B cell (primary cell): ENCODE measurements at regions not wholly inside any gene's neighbourhood (a gene's known extent, or its start where the extent isn't known, plus 50 kb on each side); places are given as distances from the start of the nearest gene placed in this dataset.

Source experiments
- ATAC-seq: fragments of 200-7000 bp; cut with Tn5 transposase; one replicate; pipeline ENCODE4 v1.10.0; 2021; ENCODE audit warnings: low read depth, mild to moderate bottlenecking, moderate number of reproducible peaks, moderate library complexity
- CTCF ChIA-PET: fragments of 350-600 bp; sonication (Branson Sonifier 250); formaldehyde crosslinking; loops from one replicate; lab custom pipeline; 2021; ENCODE audit warnings: antibody characterized with exemption, inconsistent platforms; lab: Charles Lee
- POLR2A ChIA-PET: fragments of 350-600 bp; sonication (Branson Sonifier 250); formaldehyde crosslinking; loops from one replicate; lab custom pipeline; 2021; ENCODE audit warnings: antibody characterized with exemption; lab: Charles Lee
- DNase-seq: peaks from one replicate; pipeline ENCODE4 v3.0.0; 2013
- H2AFZ ChIP-seq: 2 replicates; pipeline ENCODE4 v1.6.1; 2012; ENCODE audit warnings: mild to moderate bottlenecking, low read depth, low read length; ENCODE audit not compliant: insufficient read depth, poor library complexity, severe bottlenecking
- H3K27ac ChIP-seq, 2 donors: 1 replicate in 1 of 2; 2 replicates in 1 of 2; pipeline ENCODE4 v1.5.1; 2012 to 2013; ENCODE audit warnings: low read length in 2 of 2, mild to moderate bottlenecking in 2 of 2, moderate library complexity in 1 of 2
- H3K27me3 ChIP-seq, 4 experiments: fragments of 200-600 bp in 1 of 4; sonication (generic) in 1 of 4; replicated peaks in 1 of 4; 1 replicate in 2 of 4; 2 replicates in 2 of 4; pipeline versions ENCODE4 v1.6.1 to v1.7.0; 2013 to 2016; ENCODE audit warnings: low read length in 3 of 4, mild to moderate bottlenecking in 2 of 4, mixed read lengths in 1 of 4, moderate library complexity in 1 of 4; ENCODE audit not compliant: insufficient read depth in 4 of 4, control insufficient read depth in 3 of 4; ENCODE audit errors: control extremely low read depth in 1 of 4
- H3K36me3 ChIP-seq, 2 experiments: replicated peaks in 1 of 2; 1 replicate in 1 of 2; 2 replicates in 1 of 2; pipeline versions ENCODE4 v1.6.1 to v1.7.1; 2013; ENCODE audit warnings: low read length in 1 of 2; ENCODE audit not compliant: insufficient read depth in 2 of 2, control insufficient read depth in 1 of 2; ENCODE audit errors: control extremely low read depth in 1 of 2, extremely low read depth in 1 of 2
- H3K4me1 ChIP-seq, 2 donors: fragments of 200-600 bp in 1 of 2; sonication (generic) in 1 of 2; 1 replicate in 1 of 2; 2 replicates in 1 of 2; pipeline versions ENCODE4 v1.5.1 to v1.6.1; 2013 to 2017; ENCODE audit warnings: low read length in 2 of 2; ENCODE audit not compliant: control insufficient read depth in 2 of 2, insufficient read depth in 2 of 2
- H3K4me2 ChIP-seq: replicated peaks from 2 replicates; pipeline ENCODE3; 2012; ENCODE audit warnings: mild to moderate bottlenecking, low read depth, low read length; ENCODE audit not compliant: poor library complexity, severe bottlenecking
- H3K4me3 ChIP-seq, 5 experiments: fragments of 200-600 bp in 1 of 5; sonication (generic) in 1 of 5; 1 replicate in 3 of 5; 2 replicates in 2 of 5; pipeline versions ENCODE4 v1.5.1 to v1.7.0; 2011 to 2016; ENCODE audit warnings: low read length in 4 of 5, mild to moderate bottlenecking in 4 of 5, low read depth in 2 of 5, control low read depth in 1 of 5, moderate library complexity in 1 of 5; ENCODE audit not compliant: insufficient read depth in 1 of 5; ENCODE audit errors: control extremely low read depth in 1 of 5, extremely low read depth in 1 of 5
- H3K79me2 ChIP-seq: fragments of 200-600 bp; sonication (generic); one replicate; pipeline ENCODE4 v1.6.0; 2016; ENCODE audit warnings: low read length; ENCODE audit not compliant: control insufficient read depth, insufficient read depth
- H3K9ac ChIP-seq: fragments of 200-600 bp; sonication (generic); 2 replicates; pipeline ENCODE4 v1.6.1; 2017; ENCODE audit warnings: mild to moderate bottlenecking, low read length, moderate library complexity
- H3K9me3 ChIP-seq, 3 donors: one replicate each; pipeline versions ENCODE4 v1.6.1 to v1.7.1; 2013; ENCODE audit warnings: low read length in 2 of 3; ENCODE audit not compliant: control insufficient read depth in 2 of 3, insufficient read depth in 1 of 3; ENCODE audit errors: control extremely low read depth in 1 of 3
- H4K20me1 ChIP-seq: 2 replicates; pipeline ENCODE4 v1.6.0; 2012; ENCODE audit warnings: mild to moderate bottlenecking, low read length; ENCODE audit not compliant: insufficient read depth, control insufficient read depth, poor library complexity, severe bottlenecking
- H3K27ac Mint-ChIP-seq: one replicate; pipeline ENCODE4 v1.8.0; 2021; ENCODE audit warnings: mixed read lengths
- H3K27me3 Mint-ChIP-seq: one replicate; pipeline ENCODE4 v1.8.0; 2021; ENCODE audit warnings: mixed read lengths
- H3K4me1 Mint-ChIP-seq: one replicate; pipeline ENCODE4 v1.8.0; 2021; ENCODE audit warnings: mixed read lengths
- H3K4me3 Mint-ChIP-seq: one replicate; pipeline ENCODE4 v1.8.0; 2021; ENCODE audit warnings: mixed read lengths
- H3K9me3 Mint-ChIP-seq: one replicate; pipeline ENCODE4 v1.8.0; 2022; ENCODE audit warnings: mixed read lengths; ENCODE audit not compliant: insufficient read depth
- EZH2 ChIP-seq: IDR thresholded peaks from 2 replicates; pipeline ENCODE4 v1.6.1; 2012; ENCODE audit warnings: borderline replicate concordance, low read depth, mild to moderate bottlenecking, moderate library complexity, low read length; ENCODE audit not compliant: insufficient read depth, poor library complexity, severe bottlenecking
- WGBS: methylation state at CpG from one replicate; pipeline ENCODE4 v1.1.5; 2013; ENCODE audit warnings: missing lambda C conversion rate; ENCODE audit not compliant: insufficient coverage; 5-methylcytosine and 5-hydroxymethylcytosine counted together
- intact Hi-C: fragments of 100-400 bp; cut with micrococcal nuclease; formaldehyde crosslinking; loops from one replicate; pipeline ENCODE4 v1.10.0; 2022
- TF ChIP-seq, protein P1 (sequence below): fragments of 200-600 bp; IDR thresholded peaks from one replicate; pipeline ENCODE4 v1.8.0; 2022; ENCODE audit warnings: antibody characterized with exemption, mild to moderate bottlenecking

DNA sequence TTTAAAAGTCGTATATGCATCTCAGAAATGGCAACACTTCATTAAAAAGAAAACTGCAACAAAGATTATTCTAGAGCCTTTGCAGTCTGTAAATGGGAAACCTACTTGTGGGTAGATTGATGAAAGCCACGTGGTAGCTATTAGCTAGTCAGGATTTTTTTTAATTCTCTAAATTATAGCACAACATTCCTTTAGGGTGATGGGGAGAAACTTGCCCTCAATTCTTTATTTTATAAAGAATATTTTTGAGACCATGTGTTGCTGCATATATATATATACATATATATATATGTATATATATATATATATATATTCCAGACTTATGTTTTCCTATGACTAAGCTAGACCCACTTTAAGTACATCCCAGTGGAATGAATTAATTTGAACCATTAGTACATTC, 118.0 kb downstream of the PPP1R3A start:
- Mint-ChIP-seq H3K27me3 (no peaks in the 10 kb centered on the region), H3K4me3 (no peak overlapping the region), H3K9me3 (no peaks in the 10 kb centered on the region), H3K4me1 (no peaks in the 10 kb centered on the region), H3K27ac (no peak overlapping the region)
- no peak overlapping the region for H3K4me2 ChIP-seq
- intact Hi-C loops: no loop called here
- no peaks in the 10 kb centered on the region for H3K4me1 ChIP-seq
- no peaks in the 10 kb centered on the region for H3K27me3 ChIP-seq
- CTCF ChIA-PET: no interaction called here
- H3K9ac ChIP-seq: no peak overlapping the region
- no peak overlapping the region for H2AFZ ChIP-seq
- DNase-seq (no peak), ATAC-seq (no peak)
- H3K27ac ChIP-seq: no peak overlapping the region
- no CpG with 5 or more reads among the region's 2 CpGs for WGBS
- no peaks in the 10 kb centered on the region for H3K79me2 ChIP-seq
- TF ChIP-seq, protein P1, sequence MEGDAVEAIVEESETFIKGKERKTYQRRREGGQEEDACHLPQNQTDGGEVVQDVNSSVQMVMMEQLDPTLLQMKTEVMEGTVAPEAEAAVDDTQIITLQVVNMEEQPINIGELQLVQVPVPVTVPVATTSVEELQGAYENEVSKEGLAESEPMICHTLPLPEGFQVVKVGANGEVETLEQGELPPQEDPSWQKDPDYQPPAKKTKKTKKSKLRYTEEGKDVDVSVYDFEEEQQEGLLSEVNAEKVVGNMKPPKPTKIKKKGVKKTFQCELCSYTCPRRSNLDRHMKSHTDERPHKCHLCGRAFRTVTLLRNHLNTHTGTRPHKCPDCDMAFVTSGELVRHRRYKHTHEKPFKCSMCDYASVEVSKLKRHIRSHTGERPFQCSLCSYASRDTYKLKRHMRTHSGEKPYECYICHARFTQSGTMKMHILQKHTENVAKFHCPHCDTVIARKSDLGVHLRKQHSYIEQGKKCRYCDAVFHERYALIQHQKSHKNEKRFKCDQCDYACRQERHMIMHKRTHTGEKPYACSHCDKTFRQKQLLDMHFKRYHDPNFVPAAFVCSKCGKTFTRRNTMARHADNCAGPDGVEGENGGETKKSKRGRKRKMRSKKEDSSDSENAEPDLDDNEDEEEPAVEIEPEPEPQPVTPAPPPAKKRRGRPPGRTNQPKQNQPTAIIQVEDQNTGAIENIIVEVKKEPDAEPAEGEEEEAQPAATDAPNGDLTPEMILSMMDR: no peak
- no peak for TF ChIP-seq EZH2
- POLR2A ChIA-PET: no interaction called here
- no peak overlapping the region for H3K4me3 ChIP-seq
- no peaks in the 10 kb centered on the region for H3K36me3 ChIP-seq
- H3K9me3 ChIP-seq: no peaks in the 10 kb centered on the region
- no peaks in the 10 kb centered on the region for H4K20me1 ChIP-seq

DNA sequence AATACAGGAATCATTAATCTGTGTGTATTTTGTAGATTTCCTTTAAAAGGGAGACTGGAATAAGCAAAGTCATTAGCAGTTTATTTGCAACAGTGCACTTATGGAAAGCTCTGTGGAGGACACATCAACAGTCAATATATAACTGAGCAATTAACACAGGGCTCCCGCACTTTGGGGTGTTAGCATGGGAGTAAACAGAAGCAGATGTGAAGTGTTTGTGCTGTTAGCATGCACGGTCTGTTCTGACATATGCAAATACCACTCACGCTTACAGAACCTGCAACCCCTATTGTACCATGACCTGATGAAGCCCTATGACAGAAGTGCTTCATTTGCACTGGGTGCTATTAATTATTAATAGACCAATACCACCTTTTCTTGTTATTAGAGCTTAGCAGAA, 118.9 kb downstream of the PPP1R3A start:
- H3K4me2 ChIP-seq: no peak overlapping the region
- no peaks in the 10 kb centered on the region for H3K9me3 ChIP-seq
- H3K4me3 Mint-ChIP-seq: no peak overlapping the region
- no peak overlapping the region for H3K9ac ChIP-seq
- no CpG with 5 or more reads among the region's 3 CpGs for WGBS
- no peak overlapping the region for H2AFZ ChIP-seq
- no peak overlapping the region for H3K4me3 ChIP-seq
- ATAC-seq (no peak), DNase-seq (no peak)
- intact Hi-C loops: no loop called here
- TF ChIP-seq, protein P1: no peak
- TF ChIP-seq EZH2: no peak
- no peaks in the 10 kb centered on the region for H3K27me3 ChIP-seq
- H3K4me1 Mint-ChIP-seq: no peaks in the 10 kb centered on the region
- ChIA-PET CTCF (no interaction called here), POLR2A (no interaction called here)
- no peak overlapping the region for H3K27ac ChIP-seq
- H3K9me3 Mint-ChIP-seq: no peaks in the 10 kb centered on the region
- H3K36me3 ChIP-seq: no peaks in the 10 kb centered on the region
- no peaks in the 10 kb centered on the region for H4K20me1 ChIP-seq
- H3K4me1 ChIP-seq: no peaks in the 10 kb centered on the region
- H3K27me3 Mint-ChIP-seq: no peaks in the 10 kb centered on the region
- H3K79me2 ChIP-seq: no peaks in the 10 kb centered on the region
- no peak overlapping the region for H3K27ac Mint-ChIP-seq
